ENCODE measurements at regions not wholly inside any gene's neighbourhood (a gene's known extent, or its start where the extent isn't known, plus 50 kb on each side); places are given as distances from the start of the nearest gene placed in this dataset.

DNA sequence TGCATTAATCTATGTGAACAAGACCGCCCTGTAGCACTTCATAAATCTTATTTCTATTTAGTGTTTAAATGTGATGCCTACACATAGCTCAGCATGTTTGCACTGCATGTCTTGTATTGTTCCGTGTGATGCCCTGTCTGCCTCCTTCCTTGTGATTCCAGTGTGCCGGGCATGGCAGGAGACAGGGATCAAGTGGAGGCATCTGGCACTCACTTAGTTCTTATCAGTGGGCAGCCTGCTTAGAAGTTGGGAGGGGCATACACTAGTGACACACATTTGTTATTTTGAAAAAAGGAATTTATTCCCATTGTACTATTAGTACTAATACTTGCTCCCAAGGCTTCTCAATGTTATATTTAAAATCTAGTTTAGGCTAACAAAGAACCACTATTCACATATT lies 176.4 kb downstream of the KCNA5 start:
- no peak overlapping the region for H2AFZ ChIP-seq (ENCODE audit: low read length)
- CTCF ChIA-PET (ENCODE audit: unreplicated experiment): no interaction called here
- no TSS peak for BruUV-seq (replicated peaks)
- intact Hi-C loops (cut with micrococcal nuclease; ENCODE audit: unreplicated experiment): no loop called here
- no peaks in the 10 kb centered on the region for H3K36me3 ChIP-seq (ENCODE audit: insufficient read depth, low read length)
- no peak overlapping the region for H3K27ac ChIP-seq (ENCODE audit: low read depth, low read length, poor library complexity, severe bottlenecking)
- H3K9me3 ChIP-seq (ENCODE audit: low read length): no peaks in the 10 kb centered on the region
- H3K4me2 ChIP-seq (ENCODE audit: low read length): no peak overlapping the region
- TF ChIP-seq CTCF (conservative IDR thresholded peaks at IDR 0.05; ENCODE audit: low read length) (no peak), EZH2phosphoT487 (IDR thresholded peaks at IDR 0.05; ENCODE audit: borderline replicate concordance, low read depth, low read length) (no peak)
- no peaks in the 10 kb centered on the region for H3K4me1 ChIP-seq (ENCODE audit: insufficient read depth, low read length, poor library complexity, severe bottlenecking)
- POLR2A ChIA-PET: no interaction called here
- H3K9me2 ChIP-seq (ENCODE audit: insufficient read depth, low read length): no peaks in the 10 kb centered on the region
- no peak for DNase-seq (ENCODE audit: low spot score)
- H3K4me3 ChIP-seq (ENCODE audit: low read depth, low read length, poor library complexity, severe bottlenecking): no peak overlapping the region
- H4K20me1 ChIP-seq (ENCODE audit: insufficient read depth, low read length): no peaks in the 10 kb centered on the region
- H3K79me2 ChIP-seq (ENCODE audit: insufficient read depth, low read depth, low read length): no peaks in the 10 kb centered on the region

DNA sequence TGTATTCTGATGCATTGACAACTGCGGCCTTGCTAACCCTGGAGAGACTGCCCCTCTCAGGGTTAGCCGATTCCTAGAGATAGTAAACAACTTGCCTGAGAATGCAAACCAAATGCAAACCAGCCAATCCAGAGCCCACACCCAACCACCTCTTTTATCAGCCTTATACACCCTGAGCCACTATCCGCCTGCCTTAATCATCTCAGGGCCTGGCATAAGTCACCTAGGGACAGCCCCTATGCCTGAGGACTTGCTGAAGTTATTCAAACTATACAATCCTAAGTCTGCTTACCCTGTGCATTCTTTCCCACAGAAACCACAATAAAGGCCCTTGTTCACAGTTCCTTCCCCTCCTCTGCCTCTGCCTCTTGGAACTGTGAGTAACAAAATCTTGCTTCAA lies 177.2 kb downstream of the KCNA5 start:
- DNase-seq (ENCODE audit: low spot score): no peak

DNA sequence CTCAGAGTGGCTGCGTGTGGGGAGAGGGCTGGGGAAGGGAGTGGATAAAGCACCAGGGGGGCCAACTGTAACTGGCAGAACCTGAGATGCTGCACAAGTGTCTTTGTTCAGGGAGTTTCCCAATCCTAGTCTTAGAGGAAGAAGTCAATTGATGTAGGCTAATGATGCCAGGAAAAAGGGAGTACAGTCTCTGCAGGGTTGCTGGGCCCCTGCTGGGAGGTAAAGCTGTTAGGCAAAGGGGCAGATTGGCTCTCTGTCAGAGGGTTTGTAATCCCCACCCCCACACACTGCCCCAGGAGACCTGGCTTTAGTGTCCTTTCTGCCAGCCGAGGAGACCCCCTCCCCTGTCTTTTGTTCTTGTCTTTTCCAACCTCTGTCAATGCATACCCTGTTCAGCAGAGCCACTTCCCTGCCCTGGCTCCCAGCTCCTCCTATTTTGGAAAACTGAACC lies 178.4 kb downstream of the KCNA5 start:
- intact Hi-C loops (cut with micrococcal nuclease; ENCODE audit: unreplicated experiment): no loop called here
- Histone ChIP-seq H3K9me2 (ENCODE audit: insufficient read depth, low read length) (no peaks in the 10 kb centered on the region), H3K9me3 (ENCODE audit: low read length) (no peaks in the 10 kb centered on the region), H3K27ac (ENCODE audit: low read depth, low read length, poor library complexity, severe bottlenecking) (no peak overlapping the region), H3K4me3 (ENCODE audit: low read depth, low read length, poor library complexity, severe bottlenecking) (no peak overlapping the region), H2AFZ (ENCODE audit: low read length) (no peak overlapping the region), H3K4me2 (ENCODE audit: low read length) (no peak overlapping the region), H3K36me3 (ENCODE audit: insufficient read depth, low read length) (no peaks in the 10 kb centered on the region), H3K4me1 (ENCODE audit: insufficient read depth, low read length, poor library complexity, severe bottlenecking) (no peaks in the 10 kb centered on the region), H4K20me1 (ENCODE audit: insufficient read depth, low read length) (no peaks in the 10 kb centered on the region), H3K79me2 (ENCODE audit: insufficient read depth, low read depth, low read length) (no peaks in the 10 kb centered on the region)
- BruUV-seq (replicated peaks): no TSS peak
- TF ChIP-seq CTCF (conservative IDR thresholded peaks at IDR 0.05; ENCODE audit: low read length): no peak
- TF ChIP-seq EZH2phosphoT487 (IDR thresholded peaks at IDR 0.05; ENCODE audit: borderline replicate concordance, low read depth, low read length): no peak
- DNase-seq (ENCODE audit: low spot score): no peak
- ChIA-PET POLR2A (no interaction called here), CTCF (ENCODE audit: unreplicated experiment) (no interaction called here)

More for the DNA sequence above, 177.2 kb downstream of the KCNA5 start:
- no peaks in the 10 kb centered on the region for H3K79me2 ChIP-seq (ENCODE audit: insufficient read depth, low read depth, low read length)
- no peak for TF ChIP-seq EZH2phosphoT487 (IDR thresholded peaks at IDR 0.05; ENCODE audit: borderline replicate concordance, low read depth, low read length)
- TF ChIP-seq CTCF (conservative IDR thresholded peaks at IDR 0.05; ENCODE audit: low read length): no peak
- no TSS peak for BruUV-seq (replicated peaks)
- ChIA-PET CTCF (ENCODE audit: unreplicated experiment) (no interaction called here), POLR2A (no interaction called here)
- H3K36me3 ChIP-seq (ENCODE audit: insufficient read depth, low read length): no peaks in the 10 kb centered on the region
- no peaks in the 10 kb centered on the region for H3K4me1 ChIP-seq (ENCODE audit: insufficient read depth, low read length, poor library complexity, severe bottlenecking)
- no peaks in the 10 kb centered on the region for H4K20me1 ChIP-seq (ENCODE audit: insufficient read depth, low read length)
- no peak overlapping the region for H3K27ac ChIP-seq (ENCODE audit: low read depth, low read length, poor library complexity, severe bottlenecking)
- no peak overlapping the region for H2AFZ ChIP-seq (ENCODE audit: low read length)
- no peaks in the 10 kb centered on the region for H3K9me2 ChIP-seq (ENCODE audit: insufficient read depth, low read length)
- H3K9me3 ChIP-seq (ENCODE audit: low read length): no peaks in the 10 kb centered on the region
- intact Hi-C loops (cut with micrococcal nuclease; ENCODE audit: unreplicated experiment): no loop called here
- no peak overlapping the region for H3K4me3 ChIP-seq (ENCODE audit: low read depth, low read length, poor library complexity, severe bottlenecking)
- H3K4me2 ChIP-seq (ENCODE audit: low read length): no peak overlapping the region

All from OCI-LY7 (cell line).